NCI-H2029 treated with DMSO at 0.1 percent for 48 hours (cell line): ENCODE measurements at regions not wholly inside any gene's neighbourhood (a gene's known extent, or its start where the extent isn't known, plus 50 kb on each side); places are given as distances from the start of the nearest gene placed in this dataset.
"Not testable (repeated sequence)": the region's sequence is repeated elsewhere in the genome, so short reads cannot be mapped to it uniquely, and the experiment has no call there.

Source experiments
- DNase-seq: peaks from one replicate; lab custom pipeline; 2025; lab: John Stamatoyannopoulos, UW

DNA sequence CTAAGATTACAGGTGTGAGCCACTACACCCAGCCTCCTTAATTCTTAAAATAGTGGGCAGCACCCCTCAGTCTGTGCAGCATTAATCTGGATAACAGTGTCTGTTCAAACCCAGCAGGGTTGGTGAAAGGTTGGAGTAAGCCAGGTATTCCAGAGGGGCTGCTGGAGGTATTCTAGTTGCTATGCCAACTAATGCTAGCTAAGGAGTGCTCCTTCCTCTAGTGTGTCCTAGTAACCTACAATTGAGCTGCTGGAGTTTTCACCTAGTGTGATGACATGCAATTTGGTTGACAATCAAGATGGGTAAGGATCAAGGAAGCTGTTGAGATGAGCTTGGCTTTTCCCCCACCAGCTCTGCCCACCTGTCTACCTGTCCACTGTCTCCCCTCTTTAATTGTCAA, 100.2 kb upstream of the IPO9 start:
- no peak for DNase-seq

DNA sequence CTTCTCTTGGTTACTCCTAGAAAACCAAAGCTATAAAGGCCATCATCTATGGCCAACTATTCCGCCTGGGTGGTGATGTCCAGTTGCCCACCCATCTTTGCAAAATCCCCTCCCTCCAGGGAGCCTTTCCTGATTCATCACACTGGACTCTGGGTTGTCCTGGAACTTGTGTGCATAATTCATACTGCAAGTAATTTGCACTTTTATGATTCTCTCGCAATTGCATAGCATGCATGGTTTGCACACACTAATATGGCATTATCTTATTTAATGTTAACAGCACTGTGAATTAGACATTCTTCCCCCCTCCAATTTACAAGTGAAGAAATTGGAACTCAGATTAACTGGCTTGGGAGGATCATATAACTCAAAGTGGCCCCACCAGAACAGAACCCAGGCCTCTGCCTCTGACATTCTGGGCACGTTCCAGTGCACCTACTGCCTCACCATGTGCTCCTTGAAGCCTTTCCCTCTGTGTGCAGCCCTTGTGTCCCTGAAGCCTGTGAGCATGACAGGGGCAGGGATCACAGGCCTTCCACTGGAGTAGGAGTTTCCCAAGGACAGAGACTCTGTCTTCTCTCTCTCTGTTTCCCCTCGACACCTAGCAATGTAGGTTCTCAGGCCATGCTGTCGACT, 98.9 kb upstream of the IPO9 start:
- no peak for DNase-seq

DNA sequence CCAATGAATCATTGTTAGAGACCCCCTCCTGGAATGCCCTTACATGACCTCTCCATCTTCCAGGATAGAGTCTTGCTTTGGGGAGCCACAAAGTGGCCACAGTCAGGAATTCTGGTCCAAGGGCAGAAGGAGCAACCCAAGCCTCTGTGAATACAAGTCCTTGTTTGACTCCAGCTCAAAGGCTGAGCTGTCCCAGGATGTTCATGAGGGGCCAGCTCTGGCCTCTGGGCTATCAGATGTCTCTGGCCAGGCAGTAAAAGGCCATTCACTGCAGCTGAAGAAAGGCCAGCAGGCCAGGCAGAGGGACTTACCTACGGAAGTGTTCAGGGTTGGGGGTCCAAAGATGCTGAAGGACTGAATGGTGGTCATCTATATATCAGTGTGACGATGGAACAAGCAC, 98.3 kb upstream of the IPO9 start:
- no peak for DNase-seq

DNA sequence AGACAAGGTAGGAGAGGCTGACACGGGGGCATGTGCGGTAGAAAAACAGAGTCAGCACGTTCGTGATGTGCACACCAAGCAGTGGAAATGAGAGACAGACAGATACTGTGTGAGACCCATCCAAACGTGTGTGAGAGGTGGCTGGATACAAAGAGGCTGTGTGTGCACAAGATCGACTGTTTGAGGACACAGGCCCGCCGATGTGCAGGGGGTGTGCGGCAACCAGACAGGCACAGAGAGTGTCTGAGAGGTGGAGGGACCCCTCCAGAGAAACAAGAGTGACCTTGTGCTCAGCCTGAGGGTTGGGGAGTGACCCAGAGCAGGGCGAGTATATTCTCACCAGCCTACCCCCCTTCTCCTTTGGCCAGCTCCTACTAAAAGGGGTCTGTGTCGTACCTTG, 97.8 kb upstream of the IPO9 start:
- no peak for DNase-seq

DNA sequence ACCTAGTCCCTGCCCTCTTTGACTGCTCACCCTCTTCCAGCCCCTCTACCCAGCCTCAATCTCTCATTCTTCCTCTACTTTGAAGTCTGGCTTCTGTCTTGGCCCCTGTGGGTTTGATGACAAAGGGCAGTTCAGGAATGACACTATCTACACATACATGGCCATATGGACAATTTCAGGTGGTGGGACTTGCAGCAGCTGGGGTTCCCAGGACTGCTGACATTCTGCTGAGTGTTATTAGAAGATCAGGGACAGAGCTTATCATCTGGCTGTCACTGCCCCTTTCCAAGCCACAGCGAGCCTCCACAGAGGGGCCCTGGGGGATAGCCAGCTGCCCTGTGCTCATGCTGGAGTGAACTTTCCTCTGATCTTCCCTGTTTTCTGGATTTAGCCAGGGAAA, 97.4 kb upstream of the IPO9 start:
- no peak for DNase-seq

DNA sequence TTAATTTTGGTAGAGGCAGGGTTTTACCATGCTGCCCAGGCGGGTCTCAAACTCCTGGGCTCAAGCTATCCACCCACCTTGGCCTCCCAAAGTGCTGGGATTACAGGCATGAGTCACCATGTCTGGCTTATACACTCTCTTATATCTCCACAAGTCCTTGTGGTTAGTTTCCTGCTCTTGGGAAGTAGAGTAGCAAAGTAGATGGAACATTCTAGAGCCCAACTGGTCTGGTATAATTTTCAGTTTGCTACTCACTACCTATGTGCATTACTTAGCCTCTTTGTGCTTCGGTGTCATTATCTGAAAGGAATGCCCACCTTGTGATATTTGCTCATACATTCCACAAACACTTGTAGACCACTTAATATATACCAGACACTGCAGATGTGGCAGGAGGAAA, 96.6 kb upstream of the IPO9 start:
- no peak for DNase-seq

DNA sequence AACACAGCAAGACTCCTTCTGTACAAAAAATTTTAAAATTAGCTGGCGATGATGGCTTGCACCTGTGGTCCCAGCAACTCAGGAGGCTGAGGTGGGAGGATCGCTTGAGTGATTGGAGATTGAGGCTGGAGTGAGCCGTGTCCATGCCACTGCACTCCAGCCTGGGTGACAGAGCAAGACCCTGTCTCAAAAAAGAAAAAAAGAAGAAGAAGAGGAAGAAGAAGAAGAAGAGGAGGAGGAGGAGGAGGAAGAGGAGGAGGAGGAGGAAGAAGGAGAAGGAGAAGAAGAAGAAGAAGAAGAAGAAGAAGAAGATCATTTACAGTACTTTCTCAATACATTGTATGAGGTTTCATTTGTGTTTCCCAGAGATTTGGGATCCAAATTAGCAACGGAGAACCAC, 94.7 kb upstream of the IPO9 start:
- DNase-seq = not testable (repeated sequence)

DNA sequence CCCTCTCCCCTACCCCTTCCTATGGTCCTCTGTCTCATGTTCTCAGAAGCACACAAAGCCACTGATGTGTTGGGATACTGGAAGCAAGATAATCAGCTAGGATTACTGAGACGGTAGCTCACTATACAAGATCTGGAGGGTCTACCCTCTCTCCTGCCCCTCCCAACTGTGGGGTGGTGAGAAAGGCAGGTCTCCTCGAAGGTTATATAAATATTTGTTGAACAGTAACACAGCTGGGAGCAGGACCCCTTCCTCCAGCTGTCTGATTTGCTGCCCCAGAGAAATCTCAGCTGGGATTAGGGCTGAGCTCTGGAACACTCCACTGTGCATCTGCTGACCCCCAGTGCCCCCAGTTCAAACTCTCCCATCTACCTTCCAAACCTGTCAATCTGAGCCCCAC, 94.2 kb upstream of the IPO9 start:
- DNase-seq = no peak

DNA sequence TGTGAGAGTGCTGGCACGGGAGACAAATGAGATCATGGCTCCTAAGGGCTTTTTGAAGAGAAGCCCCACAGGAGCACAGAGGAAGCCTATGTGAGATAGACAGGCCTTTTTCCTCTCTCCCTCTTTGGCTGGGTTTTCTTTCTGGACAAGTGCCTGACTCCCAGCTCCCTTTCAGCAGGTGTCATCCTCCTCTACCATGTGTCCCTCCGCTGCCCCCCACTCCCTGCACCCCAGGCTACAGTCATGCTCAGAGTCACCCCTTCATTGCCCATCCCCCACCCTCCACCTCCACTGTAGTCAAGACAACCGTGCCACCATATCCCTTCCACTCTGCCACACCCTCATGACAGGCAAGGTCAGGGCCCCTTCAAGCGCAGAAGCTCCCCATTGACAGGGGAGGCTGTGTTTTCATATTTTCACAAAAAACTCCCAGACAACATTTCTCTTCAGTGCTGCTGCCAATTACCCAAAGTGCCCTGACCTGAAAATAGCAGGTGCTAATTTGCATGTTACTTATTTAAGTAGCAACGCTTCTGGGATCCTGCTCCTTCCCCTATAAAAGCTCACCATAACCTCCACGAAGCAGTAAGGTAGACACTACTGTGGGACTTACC, 92.1 kb upstream of the IPO9 start:
- DNase-seq = no peak

DNA sequence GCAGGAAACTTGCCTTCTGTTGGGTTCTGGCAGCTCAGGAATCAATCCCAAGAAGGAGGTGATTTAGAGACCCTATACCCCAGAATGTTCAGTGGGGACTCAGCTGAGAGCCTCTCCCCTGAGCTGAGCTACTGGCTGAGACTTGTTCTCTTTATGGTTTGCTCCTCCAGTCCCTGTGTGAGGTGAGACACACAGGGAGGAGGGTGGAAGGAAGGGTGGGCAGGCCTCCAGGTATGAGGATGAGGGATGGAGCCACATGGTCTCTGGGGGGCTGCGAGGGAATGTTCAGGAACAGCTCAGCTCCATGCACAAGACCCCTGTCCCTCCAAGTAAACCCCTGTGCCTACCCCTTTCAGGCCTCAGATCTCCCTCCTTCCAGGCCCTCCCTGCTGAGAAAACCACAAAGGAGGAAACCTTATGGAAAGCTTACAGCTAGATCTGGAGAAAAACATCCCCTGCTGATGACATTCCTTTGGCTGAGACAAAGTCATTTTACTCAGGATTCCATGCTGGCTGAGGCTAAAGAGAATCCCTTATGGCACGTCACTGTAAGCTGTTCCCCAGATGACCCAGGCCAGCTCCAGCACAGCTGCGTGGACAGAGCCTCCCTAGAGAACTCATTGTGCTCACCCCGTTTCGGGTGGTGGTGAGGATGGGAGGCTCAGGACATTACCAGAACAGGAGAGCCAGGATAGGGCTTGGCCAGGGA, 91.5 kb upstream of the IPO9 start:
- DNase-seq = no peak

DNA sequence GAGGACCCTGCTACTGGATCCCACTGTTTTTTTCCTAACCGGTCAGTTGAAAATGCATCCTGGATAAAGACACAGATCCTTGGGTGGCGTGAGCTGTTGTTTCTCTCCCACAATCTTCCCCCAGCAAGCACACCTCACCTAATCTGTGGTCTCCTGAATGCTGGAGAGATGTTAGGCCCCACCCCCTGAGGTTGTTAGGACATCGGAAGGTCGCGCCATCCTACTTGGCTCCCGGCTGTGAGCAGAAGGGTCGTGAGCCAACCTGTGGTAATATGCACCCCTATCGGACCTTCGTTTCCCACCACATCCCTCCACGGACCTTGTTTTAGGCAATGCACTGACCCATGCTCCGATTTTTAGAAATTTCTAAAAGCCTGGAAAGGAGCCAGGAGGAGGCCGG, 89.9 kb upstream of the IPO9 start:
- DNase-seq = no peak

DNA sequence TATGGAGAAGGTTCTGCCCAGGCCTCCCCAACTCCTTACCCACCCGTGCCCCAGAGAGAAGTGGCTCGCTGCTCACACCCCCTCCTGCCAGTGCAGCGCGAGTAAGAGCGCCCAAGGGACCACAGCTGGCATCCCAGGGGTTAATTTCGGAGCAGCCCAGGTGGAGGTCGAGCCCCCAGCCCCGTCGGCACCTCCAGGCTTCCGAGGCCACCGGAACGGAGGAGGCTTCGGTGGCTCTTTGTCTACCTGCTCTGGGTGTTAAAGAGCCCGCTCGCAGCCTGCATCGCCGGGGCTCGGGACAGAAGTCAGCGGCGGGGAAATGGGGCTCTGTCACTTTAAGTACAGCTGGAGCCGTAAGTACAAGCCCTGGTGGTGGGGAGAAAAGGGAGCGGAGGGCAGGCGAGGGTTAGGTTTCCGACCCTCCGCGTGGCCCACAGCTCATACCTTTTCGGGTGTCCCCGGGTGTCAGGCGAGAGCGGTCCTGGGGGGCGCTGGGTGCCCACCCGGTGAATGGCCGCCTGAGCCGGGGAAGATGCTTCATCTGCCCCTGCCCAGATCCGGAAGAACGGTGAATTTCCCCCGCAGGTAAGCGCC, 89.4 kb upstream of the IPO9 start:
- DNase-seq = no peak

DNA sequence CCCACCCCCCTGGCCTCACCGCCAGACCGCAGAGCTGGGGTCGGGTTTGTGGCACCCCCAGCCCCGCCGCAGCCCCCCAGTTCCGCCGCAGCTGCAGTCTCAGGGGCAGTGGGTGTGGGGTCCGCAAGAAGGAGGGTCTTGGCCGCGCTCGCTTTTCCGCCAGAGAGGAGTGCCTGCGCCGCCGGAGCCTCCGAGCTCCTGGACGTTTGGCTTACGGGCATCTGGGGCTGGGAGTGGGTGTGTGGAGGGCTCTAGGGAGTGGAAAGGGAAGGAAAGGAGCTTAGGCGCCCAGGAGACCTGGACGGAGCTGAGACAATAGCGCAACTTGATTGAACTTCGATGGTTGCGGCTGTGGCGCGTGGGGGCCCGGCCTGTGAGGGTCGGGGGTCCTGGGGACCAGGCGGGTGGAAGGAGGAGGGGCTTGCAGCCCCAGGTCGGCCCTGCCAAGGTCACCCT, 88.8 kb upstream of the IPO9 start:
- DNase-seq = no peak

DNA sequence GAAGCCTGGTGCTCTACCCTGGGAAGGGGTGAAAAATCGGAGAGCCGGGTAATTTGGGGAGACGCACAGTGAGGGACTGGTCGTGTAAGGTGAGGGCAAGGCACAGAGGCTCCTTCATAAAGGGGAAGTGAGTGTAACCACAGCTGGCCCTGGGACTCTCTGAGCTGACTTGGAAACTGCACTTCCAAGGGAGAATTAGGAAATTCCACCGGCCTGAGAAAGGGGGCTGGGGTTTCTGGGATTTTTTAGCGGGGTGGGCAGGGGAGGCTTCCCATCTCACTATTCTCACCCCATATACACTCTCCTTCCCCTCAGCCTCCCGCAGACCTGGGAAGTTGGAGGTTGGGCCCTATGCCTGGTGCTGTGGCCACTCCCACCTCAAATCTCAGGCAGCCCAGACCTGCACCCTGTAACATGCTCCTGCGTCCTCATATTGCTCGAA, 88.3 kb upstream of the IPO9 start:
- no peak for DNase-seq

DNA sequence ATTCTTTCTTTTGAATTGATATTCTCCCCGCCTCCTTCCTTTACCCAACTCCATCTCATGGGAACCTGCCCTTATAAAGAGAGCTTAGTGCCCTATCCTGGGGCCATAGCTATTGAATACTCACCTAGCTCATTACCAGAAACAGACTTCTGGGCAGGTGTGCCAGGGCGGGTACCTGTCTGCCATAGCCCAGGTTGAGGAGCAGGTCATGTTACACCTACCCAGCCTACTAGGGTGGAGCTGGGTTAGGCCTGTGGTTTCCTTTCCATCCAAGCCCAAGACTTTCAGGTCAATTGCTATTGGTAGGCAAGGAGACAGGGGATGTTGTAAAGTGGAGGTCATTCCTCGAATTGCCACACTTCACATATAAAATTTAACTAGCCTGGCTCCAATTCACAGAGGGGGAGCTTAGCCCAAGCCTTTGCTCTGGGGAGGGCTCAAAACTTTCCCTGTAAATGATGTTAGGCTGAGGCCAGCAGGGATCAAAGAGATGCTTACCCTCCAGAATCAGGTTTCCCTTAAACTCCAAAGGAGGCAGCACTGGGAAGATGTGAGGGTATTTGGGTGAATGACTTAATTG, 87.1 kb upstream of the IPO9 start:
- DNase-seq = no peak

DNA sequence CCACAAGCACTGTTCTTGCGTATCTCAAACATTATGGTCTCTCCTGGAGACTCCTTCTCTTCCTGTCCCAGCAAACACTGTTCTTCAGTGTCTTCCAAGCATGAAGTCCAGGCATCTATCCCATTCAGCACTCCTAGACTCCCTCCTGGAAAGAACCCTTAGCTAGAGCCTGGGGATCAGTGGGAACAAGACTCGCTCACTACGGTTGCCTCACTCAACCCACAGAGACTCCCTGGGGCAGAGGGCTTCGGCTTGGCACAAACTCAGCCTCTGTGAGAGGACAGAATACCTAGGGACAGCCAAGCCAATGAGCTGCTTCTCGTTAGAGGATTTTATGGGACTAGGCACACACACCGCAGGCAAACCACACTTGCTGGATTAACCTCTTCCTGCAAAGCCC, 86.5 kb upstream of the IPO9 start:
- no peak for DNase-seq

DNA sequence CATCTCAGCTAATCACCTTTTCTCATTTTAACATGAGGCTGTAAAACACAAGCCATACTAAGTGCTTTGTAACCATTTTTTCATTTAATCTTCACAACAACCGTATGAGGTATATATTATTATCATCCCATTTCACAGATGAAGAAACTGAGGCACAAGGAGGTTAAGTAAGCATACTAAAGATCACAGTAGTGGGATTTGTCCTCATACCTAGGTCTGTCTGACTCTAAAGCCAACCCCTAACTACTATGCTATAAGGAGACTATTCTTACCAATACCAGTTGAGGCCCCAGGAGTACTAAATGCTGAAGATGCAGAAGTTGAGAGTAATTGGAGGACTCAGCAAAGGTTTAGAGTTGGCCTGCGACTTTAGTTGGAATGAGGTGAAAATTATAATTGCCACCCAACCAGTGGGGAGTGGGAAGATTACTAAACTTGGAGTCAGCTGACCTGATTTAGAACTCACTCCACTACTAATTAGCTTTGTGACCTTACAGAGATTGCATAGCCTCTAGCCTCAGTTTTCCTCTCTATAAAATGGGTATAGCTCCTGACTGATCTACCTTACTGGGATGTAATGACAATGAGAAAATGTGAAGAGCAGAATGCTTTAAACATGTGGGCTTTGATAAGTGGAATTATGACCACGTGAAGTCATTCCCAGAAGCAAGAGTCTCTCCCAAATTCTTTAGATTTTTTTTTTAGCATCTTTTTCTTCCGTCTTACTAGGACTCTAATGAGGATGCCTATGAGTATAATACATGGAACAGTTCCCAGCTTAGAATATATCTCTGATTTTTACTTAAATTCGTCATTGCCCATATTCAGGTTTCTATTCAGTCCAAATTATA, 85.8 kb upstream of the IPO9 start:
- DNase-seq = no peak

DNA sequence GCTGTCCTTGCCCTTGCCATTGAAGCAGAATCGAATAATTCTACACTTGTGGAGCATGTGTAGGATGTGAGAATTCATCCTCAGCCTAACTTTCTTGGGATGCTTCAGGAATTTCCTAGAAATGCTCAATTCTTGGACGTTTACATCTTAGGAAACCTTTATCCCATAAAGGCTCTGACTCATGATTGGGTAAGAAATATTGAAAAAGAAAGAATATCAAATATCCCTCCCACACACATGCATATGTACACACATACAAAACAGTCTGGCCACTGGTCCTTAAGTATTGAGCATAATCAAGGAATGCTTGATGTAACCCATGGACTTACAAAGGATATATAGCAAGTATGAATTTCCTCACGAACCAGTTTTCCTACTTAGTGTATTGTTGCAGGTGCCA, 83.9 kb upstream of the IPO9 start:
- DNase-seq = no peak

DNA sequence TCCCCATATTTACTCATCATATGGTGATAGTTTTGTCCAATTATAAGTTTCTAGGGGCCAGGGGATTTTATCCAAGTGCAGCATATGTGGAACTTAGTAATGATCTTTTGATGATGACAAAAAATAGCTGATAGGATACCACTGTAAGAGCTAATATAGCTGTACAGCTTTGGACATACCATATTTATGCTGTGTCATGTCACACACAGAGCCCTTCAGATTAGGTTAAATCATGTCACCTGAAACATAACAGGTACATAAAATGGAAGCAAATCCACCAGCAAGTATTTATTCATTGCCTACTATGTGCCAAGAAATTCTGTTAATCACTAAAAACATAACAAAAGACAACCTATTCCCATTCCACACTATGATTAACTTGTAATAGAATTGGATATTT, 82.8 kb upstream of the IPO9 start:
- DNase-seq = no peak

DNA sequence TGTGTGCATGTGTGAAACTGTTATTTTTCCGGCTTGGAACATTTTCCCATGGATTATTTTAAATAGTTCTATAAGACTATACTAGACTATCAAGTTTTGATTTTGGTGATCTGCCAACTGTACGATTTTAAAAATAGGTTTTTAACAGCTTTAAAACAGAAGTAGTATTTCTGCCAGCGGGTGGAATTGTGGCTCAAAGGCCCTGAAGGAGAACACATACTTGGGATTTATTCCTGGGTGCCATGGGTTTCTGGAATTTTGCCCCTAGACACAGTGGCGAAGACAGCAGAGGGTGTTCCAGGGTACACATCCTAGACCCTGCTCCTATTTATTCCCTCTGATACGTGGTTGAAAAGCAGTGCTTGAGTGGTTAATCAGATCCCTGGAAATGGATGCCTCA, 81.7 kb upstream of the IPO9 start:
- no peak for DNase-seq

DNA sequence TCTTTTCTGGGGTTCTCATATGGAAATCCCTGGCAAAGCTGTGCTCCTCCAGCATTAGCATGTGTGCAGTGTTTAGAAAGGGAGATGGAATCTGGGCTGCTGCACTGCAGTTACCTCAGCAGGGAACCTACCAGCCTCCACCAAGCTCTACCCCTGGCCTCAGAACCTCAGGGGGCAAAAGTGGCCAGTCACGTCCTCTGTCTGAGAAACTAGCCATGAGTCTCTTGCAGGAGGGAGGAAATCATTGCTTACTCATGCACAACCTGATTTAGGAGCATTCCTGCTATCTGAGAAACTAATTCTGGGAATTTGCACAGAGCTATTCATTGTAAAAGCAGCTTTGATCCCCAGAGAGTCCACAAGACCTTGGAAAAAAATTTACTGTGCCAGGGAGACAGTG, 80.6 kb upstream of the IPO9 start:
- DNase-seq = no peak
